ENCODE measurements at regions not wholly inside any gene's neighbourhood (a gene's known extent, or its start where the extent isn't known, plus 50 kb on each side); places are given as distances from the start of the nearest gene placed in this dataset.

DNA sequence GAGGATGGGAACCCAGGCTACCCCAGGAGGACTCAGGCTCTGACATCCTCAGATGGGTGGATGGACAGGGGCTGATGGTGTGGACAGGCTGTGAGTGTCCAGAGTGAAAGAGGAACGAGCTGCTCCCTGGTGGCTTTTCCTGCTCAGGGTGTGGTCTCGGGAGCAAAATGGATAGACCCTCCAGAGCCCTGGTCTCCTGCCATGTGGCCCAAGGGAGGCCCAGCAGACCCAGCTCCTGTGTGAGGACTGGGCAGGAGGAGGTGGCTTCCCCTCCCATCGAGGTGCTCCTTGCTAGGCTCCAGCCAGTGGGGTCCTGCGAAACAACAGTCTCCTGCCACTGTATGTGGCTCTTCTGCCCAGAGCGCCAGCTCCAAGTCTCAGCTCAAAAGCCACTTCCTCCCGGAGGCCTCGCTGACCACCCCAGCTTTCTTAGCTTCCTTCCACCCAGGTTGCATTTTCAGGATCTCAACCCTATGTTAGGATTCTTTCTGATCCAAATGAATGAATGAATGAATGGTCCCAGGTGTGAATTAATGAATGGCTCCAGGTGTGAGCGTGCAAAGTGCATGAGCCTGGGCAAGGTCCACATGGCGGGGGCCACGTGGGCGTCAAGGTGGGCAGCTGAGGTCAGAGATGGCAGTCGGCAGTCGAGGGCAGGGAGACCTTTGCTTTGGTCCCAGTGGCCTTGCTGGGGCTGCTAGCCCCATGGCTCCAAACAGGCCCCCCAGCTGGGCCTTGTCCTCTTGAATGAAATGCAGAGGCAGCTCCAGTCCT, 120.3 kb upstream of the CIBAR2 start:
- 82 to 89% methylated on average over 11 to 13 of the region's 13 CpGs for WGBS, 2 donors
- TF ChIP-seq CTCF (IDR thresholded peaks at IDR 0.05): no peak
- no peak overlapping the region for H3K27ac ChIP-seq

DNA sequence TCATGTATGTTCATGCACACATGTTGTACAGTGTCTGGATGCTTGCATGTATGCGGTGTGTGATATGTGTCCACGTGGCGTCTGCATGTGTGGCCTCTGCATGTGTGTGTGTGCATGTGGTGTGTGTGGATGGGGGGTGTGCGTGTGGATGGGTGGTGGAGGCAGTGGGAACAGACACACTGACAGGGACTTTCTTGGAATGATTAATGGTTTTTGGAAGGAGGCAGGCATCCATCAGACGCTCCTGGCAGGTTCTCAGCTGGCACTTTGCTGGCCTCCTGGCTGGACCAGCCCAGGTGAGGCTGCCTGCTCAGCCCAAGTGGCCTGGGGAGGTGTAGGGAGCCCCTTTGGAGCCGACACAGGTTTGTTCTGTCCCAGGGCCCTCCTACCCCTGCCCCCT, 121.2 kb upstream of the CIBAR2 start:
- DNase-seq (no peak), FAIRE-seq (no peak), ATAC-seq (no peak)
- Histone ChIP-seq H3K9me3 (no peaks in the 10 kb centered on the region), H3K27ac (no peak overlapping the region), H3K4me3 (no peak overlapping the region), H3K27me3 (no peaks in the 10 kb centered on the region), H3K36me3 (no peaks in the 10 kb centered on the region), H3K4me1 (peaks cover 3 to 10% (median 7%) of the 10 kb centered on the region in 3 donors)
- intact Hi-C loops (cut with DNase I): no loop called here
- TF ChIP-seq CTCF (IDR thresholded peaks at IDR 0.05): no peak
- 85 to 92% methylated on average over 6 of the region's 6 CpGs for WGBS, 2 donors

More for the DNA sequence above, 120.3 kb upstream of the CIBAR2 start:
- no peaks in the 10 kb centered on the region for H3K36me3 ChIP-seq
- H3K9me3 ChIP-seq: no peaks in the 10 kb centered on the region
- intact Hi-C loops (cut with DNase I): no loop called here
- no peak overlapping the region for H3K4me3 ChIP-seq
- H3K4me1 ChIP-seq: peaks cover 3 to 10% (median 7%) of the 10 kb centered on the region in 3 donors
- FAIRE-seq (no peak), ATAC-seq (no peak), DNase-seq (no peak)
- no peaks in the 10 kb centered on the region for H3K27me3 ChIP-seq

DNA sequence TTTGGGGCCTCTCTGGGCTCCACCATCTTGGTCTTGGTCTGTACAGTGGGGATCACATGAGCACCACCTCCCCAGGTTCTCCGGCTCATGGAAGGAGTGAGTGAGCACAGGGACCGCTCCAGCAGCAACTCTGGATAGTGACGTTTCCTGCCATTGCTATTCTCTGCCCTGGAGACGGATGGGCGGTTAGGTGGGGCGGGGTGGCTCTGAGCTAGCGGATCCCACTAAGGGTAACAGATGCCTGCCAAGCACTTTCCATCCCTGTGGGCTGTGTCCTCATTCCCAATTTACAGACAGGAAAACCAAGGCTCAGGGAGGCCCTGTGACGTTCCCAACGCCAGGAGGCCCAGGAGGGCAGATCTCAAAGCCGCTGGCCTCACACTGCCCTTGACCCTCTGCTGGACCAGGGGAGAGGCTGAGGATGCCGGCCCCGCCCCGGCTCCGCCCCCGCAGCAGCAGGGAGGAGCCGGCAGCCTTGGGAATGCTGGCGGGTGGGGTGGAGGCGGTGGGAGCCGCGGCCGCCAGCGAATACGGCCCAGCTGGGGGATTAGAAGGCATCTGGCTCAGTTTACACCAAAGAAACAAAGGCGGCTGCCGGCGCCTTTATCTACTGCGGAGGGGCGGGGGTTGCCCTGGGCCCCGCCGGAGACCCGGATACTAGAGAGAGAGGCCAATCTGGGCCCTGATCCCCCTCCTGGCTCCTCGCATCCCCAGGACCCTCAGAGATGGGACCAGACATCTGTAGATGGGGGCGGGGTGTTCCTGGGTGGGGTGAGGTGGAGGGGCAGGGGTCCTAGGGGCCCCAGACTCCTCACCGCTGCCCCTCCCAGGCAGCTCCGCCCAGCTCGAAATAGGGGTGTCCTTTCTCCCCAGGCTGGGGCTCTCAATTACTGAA, 122.3 kb upstream of the CIBAR2 start:
- intact Hi-C loops (cut with DNase I): no loop called here
- no peak for TF ChIP-seq CTCF (IDR thresholded peaks at IDR 0.05)
- Histone ChIP-seq H3K27me3 (no peaks in the 10 kb centered on the region), H3K27ac (no peak overlapping the region), H3K4me3 (peak overlapping the region in 3 of 4 donors; percentile 11 to 26 (median 12)), H3K4me1 (peaks cover 0 to 10% (median 7%) of the 10 kb centered on the region in 3 donors), H3K9me3 (no peaks in the 10 kb centered on the region), H3K36me3 (no peaks in the 10 kb centered on the region)
- peak; percentile 57 to 83 (median 62) for ATAC-seq
- WGBS, 2 donors: 27 to 29% methylated on average over 36 of the region's 36 CpGs
- FAIRE-seq: no peak
- DNase-seq: peak in 1 of 6 donors; percentile 70

DNA sequence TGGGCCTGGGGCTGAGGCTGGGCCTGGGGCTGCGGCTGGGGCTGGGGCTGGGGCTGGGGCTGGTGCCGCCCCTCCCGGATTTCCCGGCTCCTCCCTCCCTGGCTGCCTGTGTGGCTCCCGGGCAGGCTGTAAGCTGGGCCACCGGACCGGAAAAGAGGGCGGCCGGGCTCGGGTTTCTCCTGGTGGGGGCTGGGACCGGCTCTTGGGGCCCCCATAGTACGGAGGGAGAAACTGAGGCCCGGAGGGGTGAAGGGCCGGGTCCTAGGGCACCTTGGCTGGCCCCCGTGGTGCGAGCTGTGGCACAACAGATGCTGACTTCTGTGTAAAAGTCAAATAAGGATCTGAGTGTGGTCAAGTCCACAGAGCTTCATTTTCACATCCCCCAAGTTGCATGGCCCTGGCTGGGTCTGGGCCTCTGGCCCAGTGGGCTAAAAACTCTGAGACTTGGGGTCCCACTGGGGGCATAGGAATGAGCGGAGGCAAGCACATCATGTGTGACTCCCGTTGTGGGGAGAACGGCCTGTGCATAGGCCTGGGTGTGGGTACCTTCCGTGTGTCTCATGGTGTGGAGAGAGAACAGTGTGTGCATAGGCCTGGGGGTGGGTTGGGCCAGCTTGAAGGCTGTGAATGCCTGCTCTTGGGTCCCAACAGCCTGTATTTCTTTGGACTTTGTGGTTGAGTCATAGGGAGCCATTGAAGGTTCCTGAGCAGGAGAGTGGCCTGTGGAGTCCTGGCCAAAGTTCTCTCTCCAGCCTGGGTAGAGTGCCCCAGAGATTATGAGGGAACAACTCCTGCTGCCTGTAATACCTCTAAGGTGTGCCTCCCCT, 123.9 kb upstream of the CIBAR2 start:
- no peak for TF ChIP-seq CTCF (IDR thresholded peaks at IDR 0.05)
- ATAC-seq (peak; percentile 5 to 48 (median 38)), FAIRE-seq (no peak), DNase-seq (no peak)
- intact Hi-C loops (cut with DNase I): no loop called here
- no peaks in the 10 kb centered on the region for H3K36me3 ChIP-seq
- no peaks in the 10 kb centered on the region for H3K27me3 ChIP-seq
- H3K27ac ChIP-seq: no peak overlapping the region
- 32 to 34% methylated on average over 18 to 20 of the region's 20 CpGs for WGBS, 2 donors
- no peaks in the 10 kb centered on the region for H3K9me3 ChIP-seq
- peak overlapping the region in 3 of 4 donors; percentile 0 to 44 (median 32) for H3K4me3 ChIP-seq
- H3K4me1 ChIP-seq: peaks cover 0 to 10% (median 7%) of the 10 kb centered on the region in 3 donors

Measured in pancreas (tissue), 10 donors.